H1 (cell line): ENCODE measurements at regions not wholly inside any gene's neighbourhood (a gene's known extent, or its start where the extent isn't known, plus 50 kb on each side); places are given as distances from the start of the nearest gene placed in this dataset.

Experiments used
- CTCF ChIA-PET: fragments of 300-600 bp; sonication (Branson Sonifier 250); formaldehyde crosslinking; loops from one replicate; lab custom pipeline; 2021; ENCODE audit not compliant: partially characterized antibody; lab: Charles Lee
- POLR2A ChIA-PET: fragments of 300-600 bp; sonication (Branson Sonifier 250); formaldehyde crosslinking; loops from one replicate; lab custom pipeline; 2021; ENCODE audit warnings: inconsistent platforms; ENCODE audit not compliant: partially characterized antibody; lab: Charles Lee
- DNase-seq, 2 experiments: peaks; one replicate each; pipeline versions ENCODE4 v3.0.0 to v3.0.0-alpha.2; 2010 to 2022; ENCODE audit warnings: low spot score in 2 of 2, low read depth in 1 of 2, mixed read lengths in 1 of 2
- FAIRE-seq: peaks from 2 replicates; lab custom pipeline; 2011; peaks lifted over from hg19 to GRCh38; lab: Jason Lieb, UNC
- H2AFZ ChIP-seq: 2 replicates; pipeline ENCODE4 v1.8.1; 2012; ENCODE audit warnings: low read length, inconsistent platforms
- H2AK5ac ChIP-seq: 2 replicates; pipeline ENCODE4 v1.6.1; 2013; ENCODE audit warnings: low read depth, low read length
- H2BK120ac ChIP-seq: replicated peaks from 2 replicates; pipeline ENCODE3; 2013; ENCODE audit warnings: low read depth, low read length, inconsistent platforms
- H2BK12ac ChIP-seq: 2 replicates; pipeline ENCODE4 v1.6.1; 2013; ENCODE audit warnings: low read depth, low read length
- H2BK15ac ChIP-seq: 2 replicates; pipeline ENCODE4 v1.6.1; 2013; ENCODE audit warnings: low read length
- H2BK20ac ChIP-seq: 2 replicates; pipeline ENCODE4 v1.6.1; 2013; ENCODE audit warnings: low read length
- H2BK5ac ChIP-seq: 2 replicates; pipeline ENCODE4 v1.6.1; 2013; ENCODE audit warnings: low read depth, low read length
- H3K14ac ChIP-seq: 2 replicates; pipeline ENCODE4 v1.6.1; 2013; ENCODE audit warnings: inconsistent platforms; ENCODE audit not compliant: insufficient read length
- H3K18ac ChIP-seq: 2 replicates; pipeline ENCODE4 v1.6.1; 2013; ENCODE audit warnings: low read length; ENCODE audit errors: extremely low read depth
- H3K23ac ChIP-seq: 2 replicates; pipeline ENCODE4 v1.6.1; 2013; ENCODE audit warnings: inconsistent platforms; ENCODE audit not compliant: insufficient read length
- H3K23me2 ChIP-seq: 2 replicates; pipeline ENCODE4 v1.6.1; 2013; ENCODE audit warnings: low read depth, low read length
- H3K27ac ChIP-seq: 2 replicates; pipeline ENCODE4 v1.6.1; 2011; ENCODE audit warnings: low read depth, low read length, inconsistent platforms
- H3K27me3 ChIP-seq, 4 experiments: replicated peaks in 1 of 4; 1 replicate in 1 of 4; 2 replicates in 3 of 4; pipeline versions ENCODE4 v1.6.1 to v1.8.1; 2011 to 2013; ENCODE audit warnings: low read length in 3 of 4, mild to moderate bottlenecking in 3 of 4, inconsistent platforms in 2 of 4, mixed read lengths in 2 of 4, moderate library complexity in 1 of 4; ENCODE audit not compliant: control insufficient read depth in 3 of 4, insufficient read depth in 3 of 4; ENCODE audit errors: extremely low read depth in 1 of 4
- H3K36me3 ChIP-seq, 4 experiments: 2 replicates each; pipeline versions ENCODE4 v1.6.1 to v1.8.1; 2011 to 2013; ENCODE audit warnings: mild to moderate bottlenecking in 4 of 4, low read length in 3 of 4, moderate library complexity in 2 of 4, control low read depth in 1 of 4, inconsistent platforms in 1 of 4; ENCODE audit not compliant: insufficient read depth in 4 of 4, control insufficient read depth in 2 of 4
- H3K4ac ChIP-seq: replicated peaks from 2 replicates; pipeline ENCODE3; 2013; ENCODE audit warnings: low read length, low read depth, mixed read lengths, inconsistent platforms; ENCODE audit not compliant: insufficient read length
- H3K4me1 ChIP-seq, 4 experiments: replicated peaks in 1 of 4; 1 replicate in 1 of 4; 2 replicates in 3 of 4; pipeline versions ENCODE4 v1.6.1 to v1.8.1; 2011 to 2013; ENCODE audit warnings: low read length in 3 of 4, inconsistent platforms in 2 of 4, mixed read lengths in 1 of 4; ENCODE audit not compliant: insufficient read depth in 4 of 4, control insufficient read depth in 3 of 4
- H3K4me2 ChIP-seq, 2 experiments: 2 replicates each; pipeline versions ENCODE4 v1.6.1 to v1.8.1; 2011 to 2013; ENCODE audit warnings: low read depth in 2 of 2, low read length in 2 of 2, control low read depth in 1 of 2, inconsistent platforms in 1 of 2, mild to moderate bottlenecking in 1 of 2; ENCODE audit not compliant: insufficient read depth in 1 of 2
- H3K4me3 ChIP-seq, 4 experiments: fragments of 200-600, 300-600 bp in 1 of 4; sonication (generic), shearing (Covaris generic), sonication (Bioruptor Twin) in 1 of 4; 2 replicates each; pipeline versions ENCODE4 v1.5.1 to v1.8.1; 2011 to 2016; ENCODE audit warnings: low read length in 4 of 4, low read depth in 3 of 4, control low read depth in 2 of 4, inconsistent platforms in 2 of 4, mild to moderate bottlenecking in 2 of 4, mixed read lengths in 1 of 4, moderate library complexity in 1 of 4; ENCODE audit not compliant: insufficient read depth in 2 of 4; ENCODE audit errors: extremely low read depth in 1 of 4
- H3K56ac ChIP-seq: replicated peaks from 2 replicates; pipeline ENCODE3; 2013; ENCODE audit warnings: low read depth, mild to moderate bottlenecking, mixed read lengths, low read length, inconsistent platforms; ENCODE audit not compliant: insufficient read length
- H3K79me1 ChIP-seq: 2 replicates; pipeline ENCODE4 v1.6.1; 2013; ENCODE audit warnings: low read depth, low read length, control low read depth
- H3K79me2 ChIP-seq, 2 experiments: 2 replicates each; pipeline versions ENCODE4 v1.6.1 to v1.8.1; 2012 to 2013; ENCODE audit warnings: low read length in 2 of 2, mild to moderate bottlenecking in 2 of 2, inconsistent platforms in 1 of 2; ENCODE audit not compliant: insufficient read depth in 2 of 2, control insufficient read depth in 1 of 2
- H3K9ac ChIP-seq, 4 experiments: replicated peaks in 1 of 4; 1 replicate in 1 of 4; 2 replicates in 3 of 4; pipeline versions ENCODE4 v1.6.1 to v1.8.1; 2011 to 2013; ENCODE audit warnings: low read depth in 3 of 4, low read length in 3 of 4, control low read depth in 2 of 4, mild to moderate bottlenecking in 2 of 4, moderate library complexity in 2 of 4, inconsistent platforms in 1 of 4; ENCODE audit errors: extremely low read depth in 1 of 4
- H3K9me3 ChIP-seq, 2 experiments: 2 replicates each; pipeline versions ENCODE4 v1.6.1 to v1.8.1; 2012 to 2013; ENCODE audit warnings: mild to moderate bottlenecking in 2 of 2, moderate library complexity in 2 of 2, control low read depth in 1 of 2, inconsistent platforms in 1 of 2, low read depth in 1 of 2, low read length in 1 of 2, mixed read lengths in 1 of 2; ENCODE audit not compliant: insufficient read depth in 2 of 2
- H4K20me1 ChIP-seq, 2 experiments: replicated peaks in 1 of 2; 2 replicates each; pipeline versions ENCODE3 to v1.8.1; 2011 to 2013; ENCODE audit warnings: inconsistent platforms in 2 of 2, low read length in 2 of 2, mild to moderate bottlenecking in 1 of 2; ENCODE audit not compliant: insufficient read depth in 2 of 2, control insufficient read depth in 1 of 2
- H4K5ac ChIP-seq: 2 replicates; pipeline ENCODE4 v1.6.1; 2013; ENCODE audit warnings: low read length, low read depth, mixed read lengths, inconsistent platforms; ENCODE audit not compliant: insufficient read length
- H4K8ac ChIP-seq: 2 replicates; pipeline ENCODE4 v1.8.0; 2013; ENCODE audit warnings: mild to moderate bottlenecking, moderate library complexity, low read length, inconsistent platforms; ENCODE audit not compliant: insufficient read depth; ENCODE audit errors: extremely low read depth
- H4K91ac ChIP-seq: replicated peaks from 2 replicates; pipeline ENCODE3; 2013; ENCODE audit warnings: low read length, mixed read lengths, inconsistent platforms; ENCODE audit not compliant: insufficient read length
- BACH1 ChIP-seq: IDR thresholded peaks from 2 replicates; pipeline ENCODE4 v1.6.1; 2012; ENCODE audit warnings: low read length, improper control_type of control experiment
- CBX5 ChIP-seq: fragments of 300-800, 300-1000 bp; sonication (generic); IDR thresholded peaks from 2 replicates; pipeline ENCODE4 v1.7.1; 2016; ENCODE audit warnings: antibody characterized with exemption, low read length, low read depth
- CBX8 ChIP-seq: fragments of 300-800, 300-1000 bp; sonication (generic); IDR thresholded peaks from 2 replicates; pipeline ENCODE4 v1.7.1; 2016; ENCODE audit warnings: low read depth, low read length, borderline replicate concordance
- CHD1 ChIP-seq: IDR thresholded peaks from 2 replicates; pipeline ENCODE4 v1.6.1; 2012; ENCODE audit warnings: low read depth, low read length, improper control_type of control experiment
- CTCF ChIP-seq, 3 experiments: IDR thresholded peaks; 1 replicate in 2 of 3; 2 replicates in 1 of 3; pipeline versions ENCODE4 v1.5.1 to v1.6.1; 2011; ENCODE audit warnings: low read length in 3 of 3, mild to moderate bottlenecking in 3 of 3, inconsistent platforms in 2 of 3, low read depth in 1 of 3, moderate library complexity in 1 of 3; ENCODE audit not compliant: insufficient read depth in 1 of 3; ENCODE audit errors: control extremely low read depth in 1 of 3
- KDM5A ChIP-seq: fragments of 200-600 bp; IDR thresholded peaks from 2 replicates; pipeline ENCODE4 v1.7.1; 2012; ENCODE audit warnings: mild to moderate bottlenecking, low read length, inconsistent platforms, mixed read lengths
- POU5F1 ChIP-seq: IDR thresholded peaks from 2 replicates; pipeline ENCODE4 v1.6.1; 2011; ENCODE audit warnings: low read depth, mild to moderate bottlenecking, low read length, moderate library complexity
- RFX5 ChIP-seq: IDR thresholded peaks from 2 replicates; pipeline ENCODE4 v1.6.1; 2011; ENCODE audit warnings: low read depth, low read length, improper control_type of control experiment, borderline replicate concordance
- SAP30 ChIP-seq: fragments of 300-600 bp; sonication (generic); IDR thresholded peaks from 2 replicates; pipeline ENCODE4 v1.7.1; 2012; ENCODE audit warnings: low read length, moderate library complexity, mild to moderate bottlenecking, inconsistent platforms; ENCODE audit not compliant: insufficient read depth, insufficient replicate concordance
- SIRT6 ChIP-seq: IDR thresholded peaks from one replicate; pipeline ENCODE4 v1.7.1; 2012; ENCODE audit warnings: low read length, inconsistent platforms
- SIX5 ChIP-seq: IDR thresholded peaks from 2 replicates; pipeline ENCODE4 v1.6.1; 2011; ENCODE audit warnings: mild to moderate bottlenecking, low read depth, low read length
- WGBS, 2 experiments: shearing (Covaris generic) in 1 of 2; methylation state at CpG; one replicate each; pipeline versions ENCODE4 v1.1.6 to v1.1.7; 2013 to 2015; ENCODE audit warnings: low lambda C conversion rate in 2 of 2, mixed read lengths in 2 of 2, inconsistent platforms in 1 of 2, low coverage in 1 of 2, missing lambda C conversion rate in 1 of 2; ENCODE audit not compliant: insufficient replicate concordance in 2 of 2, insufficient coverage in 1 of 2, insufficient read length in 1 of 2; ENCODE audit errors: extremely low coverage in 1 of 2, missing lambda C conversion rate in 1 of 2; 5-methylcytosine and 5-hydroxymethylcytosine counted together
- TF ChIP-seq, protein P1 (sequence below): IDR thresholded peaks from 2 replicates; pipeline ENCODE4 v1.6.1; 2012; ENCODE audit warnings: inconsistent platforms

- no peak overlapping the region for H2BK12ac ChIP-seq
- H4K20me1 ChIP-seq = no peaks in the 10 kb centered on the region
- no peaks in the 10 kb centered on the region for H3K9me3 ChIP-seq
- POLR2A ChIA-PET = no interaction called here
- no peaks in the 10 kb centered on the region for H3K23me2 ChIP-seq
- no peak overlapping the region for H4K5ac ChIP-seq
- H3K56ac ChIP-seq = no peak overlapping the region
- no peaks in the 10 kb centered on the region for H3K27me3 ChIP-seq
- DNase-seq = no peak
- H2BK5ac ChIP-seq = no peak overlapping the region
- H3K79me1 ChIP-seq = no peaks in the 10 kb centered on the region
- peaks cover 2 to 7% (median 3%) of the 10 kb centered on the region in 4 experiments; a peak in 6 of 7 replicates for H3K4me1 ChIP-seq
- H4K91ac ChIP-seq = no peak overlapping the region
- H2BK20ac ChIP-seq = no peak overlapping the region
- H3K4ac ChIP-seq = no peak overlapping the region
- H2BK120ac ChIP-seq = no peak overlapping the region
- H3K79me2 ChIP-seq = no peaks in the 10 kb centered on the region
- H3K23ac ChIP-seq = no peak overlapping the region
- H3K14ac ChIP-seq = no peak overlapping the region
- H3K9ac ChIP-seq = no peak overlapping the region
- H3K18ac ChIP-seq = no peak overlapping the region
- FAIRE-seq = no peak
- H3K36me3 ChIP-seq = no peaks in the 10 kb centered on the region
- H3K27ac ChIP-seq = no peak overlapping the region
- H2AK5ac ChIP-seq = no peak overlapping the region
- WGBS, 2 experiments = 71% methylated on average over 1 of the region's 1 CpG; no CpG with 5 or more reads in 1 of the 2 experiments
- no peak overlapping the region for H4K8ac ChIP-seq
- H2AFZ ChIP-seq = no peak overlapping the region
- no peak overlapping the region for H2BK15ac ChIP-seq
- CTCF ChIA-PET = interaction anchor here (0.6 kb wide), 1 partner anchor 629 kb away, joined by 3 read pairs; no protein-coding TSS in a partner anchor
- H3K4me3 ChIP-seq = no peak overlapping the region
- no peak overlapping the region for H3K4me2 ChIP-seq
- no peak for TF ChIP-seq CBX5
- TF ChIP-seq SAP30 = no peak
- TF ChIP-seq, protein P1, sequence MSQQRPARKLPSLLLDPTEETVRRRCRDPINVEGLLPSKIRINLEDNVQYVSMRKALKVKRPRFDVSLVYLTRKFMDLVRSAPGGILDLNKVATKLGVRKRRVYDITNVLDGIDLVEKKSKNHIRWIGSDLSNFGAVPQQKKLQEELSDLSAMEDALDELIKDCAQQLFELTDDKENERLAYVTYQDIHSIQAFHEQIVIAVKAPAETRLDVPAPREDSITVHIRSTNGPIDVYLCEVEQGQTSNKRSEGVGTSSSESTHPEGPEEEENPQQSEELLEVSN = no peak
- TF ChIP-seq SIX5 = no peak
- no peak for TF ChIP-seq CBX8
- TF ChIP-seq SIRT6 = no peak
- no peak for TF ChIP-seq KDM5A
- TF ChIP-seq BACH1 = no peak
- TF ChIP-seq CTCF (IDR thresholded peaks at IDR 0.05; ENCODE audit: control extremely low read depth in 1 of 3, insufficient read depth in 1 of 3, low read depth in 1 of 3, low read length in 3 of 3) = no peak
- no peak for TF ChIP-seq POU5F1
- TF ChIP-seq RFX5 = no peak
- no peak for TF ChIP-seq CHD1
Observed at GRCh38 chr12:97711392-97711791, 248.8 kb downstream of the RMST start.
